ENCODE measurements at regions not wholly inside any gene's neighbourhood (a gene's known extent, or its start where the extent isn't known, plus 50 kb on each side); places are given as distances from the start of the nearest gene placed in this dataset.

- CTCF ChIA-PET = no interaction called here
Measured at GRCh38 chr3:163672954-163673353, 1405.3 kb downstream of the SI start.

GRCh38 chr3:163671201-163671600 lies 1407.1 kb downstream of the SI start:
- no peaks in the 10 kb centered on the region for H3K9me3 ChIP-seq
- no peaks in the 10 kb centered on the region for H3K27me3 ChIP-seq (ENCODE audit: insufficient read depth)
- no peak for DNase-seq
- H3F3A ChIP-seq (replicated peaks; ENCODE audit: insufficient read depth) = no peaks in the 10 kb centered on the region
- no peak overlapping the region for H2AFZ ChIP-seq (ENCODE audit: low read depth)
- ChIA-PET POLR2A (no interaction called here), CTCF (no interaction called here)
- 36% methylated on average over 2 of the region's 3 CpGs for WGBS (ENCODE audit: low lambda C conversion rate)
- TF ChIP-seq TEAD4 (IDR thresholded peaks at IDR 0.05; ENCODE audit: borderline replicate concordance, insufficient read depth) (no peak), GATA2 (CRISPR knock-in tag; IDR thresholded peaks at IDR 0.05) (no peak), ZBTB33 (IDR thresholded peaks at IDR 0.05; ENCODE audit: borderline replicate concordance, low read depth) (no peak), IRF3 (IDR thresholded peaks at IDR 0.05; ENCODE audit: low read depth, low read length) (no peak), SMC3 (IDR thresholded peaks at IDR 0.05; ENCODE audit: low read depth, low read length) (no peak), RAD21 (IDR thresholded peaks at IDR 0.05; ENCODE audit: low read length) (no peak), MEF2A (IDR thresholded peaks at IDR 0.05; ENCODE audit: borderline replicate concordance, low read depth) (no peak), NFIC (IDR thresholded peaks at IDR 0.05; ENCODE audit: borderline replicate concordance) (no peak), MAX (IDR thresholded peaks at IDR 0.05; ENCODE audit: low read depth) (no peak)
- no peak overlapping the region for H3K4me3 ChIP-seq (ENCODE audit: low read depth in 2 of 2, low read length in 1 of 2)
- H4K20me1 ChIP-seq (ENCODE audit: insufficient read depth) = no peaks in the 10 kb centered on the region
- no peak overlapping the region for H3K4me2 ChIP-seq
- no peak overlapping the region for H3K27ac ChIP-seq (ENCODE audit: low read depth in 2 of 2, low read length in 1 of 2)
- H3K4me1 ChIP-seq (ENCODE audit: control insufficient read depth in 1 of 2, insufficient read depth in 2 of 2, low read depth in 1 of 2, low read length in 1 of 2) = no peaks in the 10 kb centered on the region
- no peak overlapping the region for H3K9ac ChIP-seq
- no peaks in the 10 kb centered on the region for H3K79me2 ChIP-seq (ENCODE audit: insufficient read depth)
- 0 out of 2 replicates have a peak, but pooled peaks cover 4% of the 10 kb centered on the region for H3K9me2 ChIP-seq
- no peaks in the 10 kb centered on the region for H3K36me3 ChIP-seq (replicated peaks in 1 of 2; ENCODE audit: control insufficient read depth in 1 of 2, insufficient read depth in 2 of 2, low read length in 1 of 2)

More at GRCh38 chr3:163672954-163673353, 1405.3 kb downstream of the SI start:
- no peaks in the 10 kb centered on the region for H4K20me1 ChIP-seq (ENCODE audit: insufficient read depth)
- H3K4me2 ChIP-seq = no peak overlapping the region
- POLR2A ChIA-PET = no interaction called here
- no peaks in the 10 kb centered on the region for H3K79me2 ChIP-seq (ENCODE audit: insufficient read depth)
- no peak overlapping the region for H3K27ac ChIP-seq (ENCODE audit: low read depth in 2 of 2, low read length in 1 of 2)
- 0 out of 2 replicates have a peak, but pooled peaks cover 4% of the 10 kb centered on the region for H3K9me2 ChIP-seq
- H3K4me1 ChIP-seq (ENCODE audit: control insufficient read depth in 1 of 2, insufficient read depth in 2 of 2, low read depth in 1 of 2, low read length in 1 of 2) = no peaks in the 10 kb centered on the region
- H3F3A ChIP-seq (replicated peaks; ENCODE audit: insufficient read depth) = no peaks in the 10 kb centered on the region
- no peak overlapping the region for H2AFZ ChIP-seq (ENCODE audit: low read depth)
- H3K36me3 ChIP-seq (replicated peaks in 1 of 2; ENCODE audit: control insufficient read depth in 1 of 2, insufficient read depth in 2 of 2, low read length in 1 of 2) = no peaks in the 10 kb centered on the region
- H3K4me3 ChIP-seq (ENCODE audit: low read depth in 2 of 2, low read length in 1 of 2) = no peak overlapping the region
- no peaks in the 10 kb centered on the region for H3K27me3 ChIP-seq (ENCODE audit: insufficient read depth)
- no peak for TF ChIP-seq RXRA (IDR thresholded peaks at IDR 0.05; ENCODE audit: borderline replicate concordance, low read depth)
- TF ChIP-seq FOSL2 (IDR thresholded peaks at IDR 0.05; ENCODE audit: borderline replicate concordance, low read depth) = no peak
- TF ChIP-seq JUND (IDR thresholded peaks at IDR 0.05) = no peak
- no peak for TF ChIP-seq NRF1 (IDR thresholded peaks at IDR 0.05; ENCODE audit: low read depth, low read length)
- TF ChIP-seq RCOR1 (IDR thresholded peaks at IDR 0.05; ENCODE audit: low read length) = no peak
- no peak for TF ChIP-seq USF2 (IDR thresholded peaks at IDR 0.05; ENCODE audit: borderline replicate concordance, low read depth, low read length)
- no peak for TF ChIP-seq EZH2phosphoT487 (IDR thresholded peaks at IDR 0.05; ENCODE audit: borderline replicate concordance, low read depth)
- no peak for TF ChIP-seq RFX5 (IDR thresholded peaks at IDR 0.05; ENCODE audit: low read length)
- TF ChIP-seq EP300 (IDR thresholded peaks at IDR 0.05; ENCODE audit: borderline replicate concordance in 1 of 2, low read depth in 1 of 2, low read length in 1 of 2) = no peak
- no peak for TF ChIP-seq CHD2 (IDR thresholded peaks at IDR 0.05; ENCODE audit: low read length, partially characterized antibody)
- no peak for TF ChIP-seq MXI1 (IDR thresholded peaks at IDR 0.05; ENCODE audit: low read depth, low read length)
- no peak for TF ChIP-seq MAX (IDR thresholded peaks at IDR 0.05; ENCODE audit: low read depth)
- TF ChIP-seq GABPA (IDR thresholded peaks at IDR 0.05; ENCODE audit: low read depth) = no peak
- TF ChIP-seq IRF3 (IDR thresholded peaks at IDR 0.05; ENCODE audit: low read depth, low read length) = no peak
- H3K9me3 ChIP-seq = no peaks in the 10 kb centered on the region
- H3K9ac ChIP-seq = no peak overlapping the region
- DNase-seq = no peak

Measured in SK-N-SH (cell line).